ENCODE measurements at regions not wholly inside any gene's neighbourhood (a gene's known extent, or its start where the extent isn't known, plus 50 kb on each side); places are given as distances from the start of the nearest gene placed in this dataset.

- DNase-seq, result no peak
Observed at GRCh38 chr19:30648866-30649862, 277.0 kb downstream of the ZNF536 start.

GRCh38 chr19:30647891-30648720 lies 275.9 kb downstream of the ZNF536 start:
- no peak for DNase-seq

GRCh38 chr19:30646806-30647205 lies 274.6 kb downstream of the ZNF536 start:
- no peak for DNase-seq

GRCh38 chr19:30645946-30646577 lies 273.9 kb downstream of the ZNF536 start:
- DNase-seq, result no peak

- no peak for DNase-seq
Observed at GRCh38 chr19:30640252-30640965, 268.2 kb downstream of the ZNF536 start.

- DNase-seq, result no peak
Observed at GRCh38 chr19:30638889-30639288, 266.7 kb downstream of the ZNF536 start.

GRCh38 chr19:30637926-30638325 lies 265.7 kb downstream of the ZNF536 start:
- no peak for DNase-seq

DNA sequence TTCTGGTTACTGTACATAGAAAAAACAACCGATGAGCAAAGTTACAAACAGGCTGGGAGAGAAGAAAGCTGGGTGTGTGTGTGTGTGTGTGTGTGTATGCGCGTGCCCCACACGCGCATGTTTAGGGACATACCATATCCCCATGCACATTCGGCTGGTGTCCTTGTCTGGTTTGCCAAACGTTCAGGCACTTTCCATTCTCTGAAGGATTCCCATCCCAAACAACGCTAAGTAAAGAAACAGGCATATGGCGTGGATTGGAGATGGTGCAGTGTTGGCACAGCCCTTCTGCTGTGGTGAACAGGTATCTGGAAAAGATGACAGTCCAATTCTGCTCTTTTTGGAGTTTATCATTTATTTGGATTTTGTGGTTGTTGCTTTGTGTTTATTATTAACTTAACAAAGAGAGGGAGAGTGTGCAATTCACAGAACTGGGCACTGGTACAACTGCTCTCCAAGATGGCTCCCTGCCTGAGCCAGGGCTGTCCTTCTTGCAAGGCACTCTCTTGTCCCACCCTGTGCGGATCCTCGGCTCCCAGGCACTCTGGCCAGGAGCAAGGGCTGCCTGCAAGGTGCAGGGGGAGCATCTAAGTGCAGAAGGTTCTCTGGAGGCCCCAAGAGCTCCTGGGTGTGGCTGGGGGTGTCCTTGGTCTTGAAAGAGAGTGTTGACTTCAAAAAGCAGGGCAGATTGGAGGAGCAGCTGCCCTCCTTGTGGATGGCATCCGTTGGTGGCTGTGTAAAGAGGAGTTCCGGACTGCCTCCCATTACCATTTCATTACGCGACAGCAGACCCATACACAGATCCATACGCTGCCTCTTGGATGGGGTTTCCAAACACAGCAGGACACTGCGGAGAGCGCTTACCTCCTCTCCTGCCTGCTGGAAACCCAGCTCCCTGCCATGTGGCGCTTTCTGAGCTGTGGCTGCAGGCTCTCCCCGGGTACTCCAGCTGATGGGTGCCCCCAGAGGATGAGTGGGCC lies 263.1 kb downstream of the ZNF536 start:
- no peak for DNase-seq

- DNase-seq, result no peak
Observed at GRCh38 chr19:30634131-30634830, 262.1 kb downstream of the ZNF536 start.

GRCh38 chr19:30631033-30631370 lies 258.8 kb downstream of the ZNF536 start:
- no peak for DNase-seq

DNA sequence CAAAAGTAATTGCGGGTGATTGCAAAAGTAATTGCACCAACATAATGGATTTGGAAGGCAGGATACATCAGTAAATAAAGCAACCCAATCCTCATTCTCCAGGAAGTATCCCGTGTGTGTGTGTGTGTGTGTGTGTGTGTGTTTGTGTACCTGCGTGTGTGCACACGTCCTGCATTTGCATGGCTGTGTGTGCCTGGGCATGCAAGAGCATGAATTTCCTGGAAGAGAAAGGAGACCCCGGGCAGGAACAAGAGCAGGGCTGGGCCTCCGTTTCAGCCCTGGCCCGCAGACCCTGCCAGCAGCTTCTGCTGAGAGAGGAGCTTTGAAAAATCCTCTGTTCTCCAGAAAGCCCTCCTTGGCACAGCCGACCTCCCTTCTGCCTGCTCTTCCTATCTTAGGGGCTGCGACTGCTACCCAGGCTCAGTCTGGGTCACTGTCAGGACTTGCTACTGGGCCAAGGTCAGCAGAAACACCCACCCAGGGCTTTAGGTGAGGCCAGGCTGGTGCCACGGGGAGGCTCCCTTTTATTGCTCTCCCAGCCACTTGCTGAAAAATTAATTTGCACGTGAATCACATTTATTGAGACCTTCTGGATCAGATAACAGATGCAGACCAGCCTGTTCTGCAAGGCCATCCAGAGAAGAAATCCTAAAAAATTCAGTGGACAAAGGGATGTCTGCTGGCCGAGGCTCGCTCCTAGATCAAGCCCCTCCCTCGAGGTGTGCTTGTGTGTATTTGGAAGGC lies 258.3 kb downstream of the ZNF536 start:
- no peak for DNase-seq

GRCh38 chr19:30629086-30629485 lies 256.9 kb downstream of the ZNF536 start:
- no peak for DNase-seq

- no peak for DNase-seq
Observed at GRCh38 chr19:30626626-30626966, 254.4 kb downstream of the ZNF536 start.

GRCh38 chr19:30625947-30626625 lies 253.9 kb downstream of the ZNF536 start:
- no peak for DNase-seq

GRCh38 chr19:30622276-30622675 lies 250.1 kb downstream of the ZNF536 start:
- DNase-seq, result no peak

DNA sequence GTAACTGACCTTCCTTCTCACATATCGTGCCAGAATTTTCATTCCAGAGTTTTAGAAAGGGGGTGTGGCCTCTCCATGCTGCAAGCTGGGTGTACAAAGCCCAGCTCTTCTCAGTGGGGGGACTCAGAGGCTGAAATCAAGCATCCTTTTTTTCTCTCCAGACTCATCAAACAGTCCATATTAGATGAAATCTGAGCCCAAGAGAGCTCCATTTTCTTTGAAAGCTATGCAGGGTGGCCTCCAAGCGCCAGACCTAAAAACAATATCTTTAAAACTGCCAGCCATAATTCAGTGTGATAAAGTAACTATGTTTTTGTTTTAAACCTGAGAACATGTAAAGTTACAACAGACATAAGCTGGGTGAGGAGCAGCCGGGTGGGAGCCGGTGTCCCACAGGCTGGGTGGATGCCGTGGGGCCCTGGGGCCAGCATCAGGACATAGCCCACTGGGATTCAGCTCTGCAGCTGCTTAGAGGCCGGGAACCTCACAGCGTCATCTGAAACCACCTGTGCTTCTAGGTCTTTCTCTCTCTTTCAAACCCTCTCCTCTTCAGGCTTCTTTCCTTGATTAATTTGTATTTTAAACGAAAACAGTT lies 249.2 kb downstream of the ZNF536 start:
- no peak for DNase-seq

DNA sequence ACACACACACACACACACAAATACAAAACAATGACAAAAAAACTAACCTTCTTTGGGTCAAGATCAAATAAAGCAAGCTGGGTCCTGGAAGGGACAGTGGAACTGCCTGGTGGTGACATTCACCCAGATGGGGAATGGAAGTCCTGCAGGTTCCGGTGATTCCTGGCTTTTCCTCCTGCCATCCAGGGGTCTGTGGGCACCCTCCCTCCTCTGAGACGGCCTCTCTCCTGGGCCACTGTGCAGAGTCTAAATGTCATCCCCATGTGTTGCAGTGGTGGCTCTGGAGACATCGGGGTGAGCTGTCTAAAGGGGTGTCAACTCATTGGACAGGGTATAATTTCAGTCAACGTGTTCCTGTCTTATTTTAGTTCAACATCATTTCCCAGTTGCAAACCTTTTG lies 248.2 kb downstream of the ZNF536 start:
- no peak for DNase-seq

DNA sequence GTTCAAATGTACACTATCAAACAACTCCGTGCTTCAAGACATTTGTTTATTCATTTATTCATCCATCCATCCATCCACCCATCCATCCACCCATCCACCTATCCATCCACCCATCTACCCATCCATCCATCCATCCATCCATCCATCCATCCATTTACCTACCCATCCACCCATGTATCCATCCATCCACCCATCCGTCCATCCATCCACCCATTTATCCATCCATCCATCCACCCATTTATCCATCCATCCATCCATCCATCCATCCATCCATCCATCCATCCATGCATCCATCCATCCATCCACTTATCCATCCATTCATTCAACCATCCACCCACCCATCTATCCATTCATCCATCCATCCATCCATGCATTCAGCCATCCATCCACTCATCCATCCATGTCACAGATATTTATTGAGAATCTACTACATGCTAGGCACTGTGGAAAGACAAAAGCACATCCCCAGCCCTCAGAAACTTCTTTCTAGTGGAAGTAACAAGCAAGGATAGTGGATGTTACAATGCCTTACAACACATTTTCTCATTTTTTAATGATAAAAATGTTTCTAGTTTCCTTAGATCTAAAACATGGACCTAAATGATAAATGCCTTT lies 237.6 kb downstream of the ZNF536 start:
- DNase-seq, result no peak

GRCh38 chr19:30608471-30608870 lies 236.3 kb downstream of the ZNF536 start:
- DNase-seq, result no peak
